ENCODE measurements at regions not wholly inside any gene's neighbourhood (a gene's known extent, or its start where the extent isn't known, plus 50 kb on each side); places are given as distances from the start of the nearest gene placed in this dataset.

- Histone ChIP-seq H3K4me1 (no peaks in the 10 kb centered on the region), H3K36me3 (ENCODE audit: low read depth, missing control alignments) (no peaks in the 10 kb centered on the region), H3K27ac (no peak overlapping the region), H3K4me3 (no peak overlapping the region), H3K9me3 (no peaks in the 10 kb centered on the region), H3K27me3 (no peaks in the 10 kb centered on the region)
- intact Hi-C loops (cut with DNase I; ENCODE audit: low total_unique reads), result no loop called here
- no peak for TF ChIP-seq POLR2A (IDR thresholded peaks at IDR 0.05)
- TF ChIP-seq, protein P1, sequence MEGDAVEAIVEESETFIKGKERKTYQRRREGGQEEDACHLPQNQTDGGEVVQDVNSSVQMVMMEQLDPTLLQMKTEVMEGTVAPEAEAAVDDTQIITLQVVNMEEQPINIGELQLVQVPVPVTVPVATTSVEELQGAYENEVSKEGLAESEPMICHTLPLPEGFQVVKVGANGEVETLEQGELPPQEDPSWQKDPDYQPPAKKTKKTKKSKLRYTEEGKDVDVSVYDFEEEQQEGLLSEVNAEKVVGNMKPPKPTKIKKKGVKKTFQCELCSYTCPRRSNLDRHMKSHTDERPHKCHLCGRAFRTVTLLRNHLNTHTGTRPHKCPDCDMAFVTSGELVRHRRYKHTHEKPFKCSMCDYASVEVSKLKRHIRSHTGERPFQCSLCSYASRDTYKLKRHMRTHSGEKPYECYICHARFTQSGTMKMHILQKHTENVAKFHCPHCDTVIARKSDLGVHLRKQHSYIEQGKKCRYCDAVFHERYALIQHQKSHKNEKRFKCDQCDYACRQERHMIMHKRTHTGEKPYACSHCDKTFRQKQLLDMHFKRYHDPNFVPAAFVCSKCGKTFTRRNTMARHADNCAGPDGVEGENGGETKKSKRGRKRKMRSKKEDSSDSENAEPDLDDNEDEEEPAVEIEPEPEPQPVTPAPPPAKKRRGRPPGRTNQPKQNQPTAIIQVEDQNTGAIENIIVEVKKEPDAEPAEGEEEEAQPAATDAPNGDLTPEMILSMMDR (IDR thresholded peaks at IDR 0.05), result no peak
- DNase-seq, result no peak
These were observed 294.4 kb upstream of the PIK3C3 start for GRCh38 chr18:41660654-41661053.

- H3K9me3 ChIP-seq, result no peaks in the 10 kb centered on the region
- no peaks in the 10 kb centered on the region for H3K4me1 ChIP-seq
- no peaks in the 10 kb centered on the region for H3K27me3 ChIP-seq
- H3K36me3 ChIP-seq (ENCODE audit: low read depth, missing control alignments), result no peaks in the 10 kb centered on the region
- no peak overlapping the region for H3K4me3 ChIP-seq
- 84 to 86% methylated on average over 3 of the region's 3 CpGs for WGBS, 2 donors
- no peak overlapping the region for H3K27ac ChIP-seq
- no peak for TF ChIP-seq POLR2A (IDR thresholded peaks at IDR 0.05)
- intact Hi-C loops (cut with DNase I; ENCODE audit: low total_unique reads), result no loop called here
- no peak for DNase-seq
These were observed 295.4 kb upstream of the PIK3C3 start for GRCh38 chr18:41659438-41660130.

DNA sequence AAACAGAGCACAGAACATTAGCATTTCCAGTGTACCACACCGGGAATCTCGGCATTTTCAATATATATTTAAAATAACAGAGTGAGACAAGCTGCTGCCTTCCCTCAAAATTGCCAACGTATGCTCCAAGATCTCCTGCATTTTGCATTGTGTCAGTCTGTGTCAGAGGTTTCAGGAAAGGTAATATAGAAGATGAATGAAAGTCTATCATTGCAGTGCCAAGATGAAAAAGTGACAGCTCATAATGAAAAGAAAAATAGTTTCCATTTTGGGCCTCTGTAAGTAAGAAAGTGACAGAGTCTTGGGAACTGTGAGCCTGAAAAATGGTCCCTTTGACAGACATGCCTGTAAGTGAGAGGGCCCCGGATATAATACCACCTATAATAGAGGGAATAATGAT is 297.8 kb upstream of the PIK3C3 start:
- no peak overlapping the region for H3K27ac ChIP-seq
- H3K4me3 ChIP-seq, result no peak overlapping the region
- 90 to 91% methylated on average over 4 of the region's 4 CpGs for WGBS, 2 donors
- H3K27me3 ChIP-seq, result no peaks in the 10 kb centered on the region
- intact Hi-C loops (cut with DNase I; ENCODE audit: low total_unique reads), result no loop called here
- no peaks in the 10 kb centered on the region for H3K36me3 ChIP-seq (ENCODE audit: low read depth, missing control alignments)
- DNase-seq, result no peak
- H3K9me3 ChIP-seq, result no peaks in the 10 kb centered on the region
- no peaks in the 10 kb centered on the region for H3K4me1 ChIP-seq
- TF ChIP-seq, protein P1 (IDR thresholded peaks at IDR 0.05), result no peak
- TF ChIP-seq POLR2A (IDR thresholded peaks at IDR 0.05), result no peak

- intact Hi-C loops (cut with DNase I; ENCODE audit: low total_unique reads), result no loop called here
- Histone ChIP-seq H3K36me3 (ENCODE audit: low read depth, missing control alignments) (no peaks in the 10 kb centered on the region), H3K9me3 (no peaks in the 10 kb centered on the region), H3K27me3 (no peaks in the 10 kb centered on the region), H3K4me1 (no peaks in the 10 kb centered on the region), H3K4me3 (no peak overlapping the region), H3K27ac (no peak overlapping the region)
- TF ChIP-seq, protein P1 (IDR thresholded peaks at IDR 0.05), result no peak
- TF ChIP-seq POLR2A (IDR thresholded peaks at IDR 0.05), result no peak
- no peak for DNase-seq
- 91 to 96% methylated on average over 1 of the region's 1 CpG for WGBS, 2 donors
These were observed 300.0 kb upstream of the PIK3C3 start for GRCh38 chr18:41655074-41655473.

DNA sequence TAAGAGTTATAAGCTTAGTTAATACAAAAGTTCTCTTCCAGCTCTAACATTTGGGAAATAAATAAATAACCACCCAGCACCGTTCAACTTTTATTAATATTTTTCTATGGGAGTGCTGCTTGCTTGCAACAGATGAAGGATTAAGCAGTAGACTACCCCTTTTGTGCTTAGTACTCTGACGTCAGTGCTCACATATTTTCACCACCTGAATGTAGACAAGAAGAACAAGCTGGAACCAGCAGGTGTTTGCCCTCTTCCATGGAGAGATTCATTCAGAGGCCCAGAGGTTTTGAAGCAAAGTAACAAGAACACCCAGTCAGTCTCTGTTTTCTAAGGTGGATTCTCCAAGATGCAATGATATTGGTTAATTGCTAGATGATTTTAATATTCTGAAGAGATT is 307.1 kb upstream of the PIK3C3 start:
- Histone ChIP-seq H3K27me3 (no peaks in the 10 kb centered on the region), H3K4me3 (no peak overlapping the region), H3K27ac (no peak overlapping the region), H3K9me3 (no peaks in the 10 kb centered on the region), H3K36me3 (ENCODE audit: low read depth, missing control alignments) (no peaks in the 10 kb centered on the region), H3K4me1 (no peaks in the 10 kb centered on the region)
- 64 to 65% methylated on average over 2 of the region's 2 CpGs for WGBS, 2 donors
- TF ChIP-seq POLR2A (IDR thresholded peaks at IDR 0.05), result no peak
- TF ChIP-seq, protein P1 (IDR thresholded peaks at IDR 0.05), result no peak
- DNase-seq, result no peak
- intact Hi-C loops (cut with DNase I; ENCODE audit: low total_unique reads), result no loop called here

All from testis (tissue), 2 donors.